NB4 (cell line): ENCODE measurements at regions not wholly inside any gene's neighbourhood (a gene's known extent, or its start where the extent isn't known, plus 50 kb on each side); places are given as distances from the start of the nearest gene placed in this dataset.

Source experiments
- DNase-seq: peaks from one replicate; pipeline ENCODE4 v3.0.0; 2010; ENCODE audit warnings: low read depth
- H3K4me3 ChIP-seq: one replicate; pipeline ENCODE4 v1.5.1; 2011; ENCODE audit warnings: mild to moderate bottlenecking, low read depth, low read length, moderate library complexity
- CTCF ChIP-seq: IDR thresholded peaks from one replicate; pipeline ENCODE4 v1.5.1; 2012; ENCODE audit warnings: low read depth, low read length
- MAX ChIP-seq: IDR thresholded peaks from 2 replicates; pipeline ENCODE4 v1.6.1; 2011; ENCODE audit warnings: low read depth, low read length
- MYC ChIP-seq: IDR thresholded peaks from 2 replicates; pipeline ENCODE4 v1.6.1; 2011; ENCODE audit warnings: low read depth, low read length
- POLR2A ChIP-seq: IDR thresholded peaks from 2 replicates; pipeline ENCODE4 v1.6.1; 2011; ENCODE audit warnings: mild to moderate bottlenecking; ENCODE audit not compliant: insufficient read length; ENCODE audit errors: extremely low read depth

- no peak for DNase-seq
- no peak overlapping the region for H3K4me3 ChIP-seq
- no peak for TF ChIP-seq MYC
Observed at GRCh38 chr6:165944002-165944466, 223.6 kb downstream of the TBXT start.

DNA sequence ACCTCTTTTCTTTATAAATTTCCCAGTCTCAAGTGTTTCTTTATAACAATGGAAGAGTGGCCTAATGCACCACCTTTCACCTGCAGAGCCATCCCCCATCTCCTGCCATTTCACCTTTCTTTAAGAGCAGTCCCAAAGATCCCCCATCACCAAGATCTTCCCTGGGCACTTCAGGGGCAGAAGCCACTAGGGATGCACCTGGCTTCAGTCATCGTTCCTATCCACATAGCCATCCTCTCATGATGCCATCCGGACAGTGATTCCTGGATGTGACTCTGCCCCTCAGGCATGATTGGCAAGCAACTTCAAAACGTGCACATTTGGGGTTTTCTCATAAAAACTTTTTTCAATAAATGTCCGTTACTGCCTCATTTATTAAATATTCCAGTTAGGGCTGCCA is 225.9 kb downstream of the TBXT start:
- no peak for DNase-seq
- TF ChIP-seq POLR2A (no peak), MYC (no peak), CTCF (no peak), MAX (no peak)
- H3K4me3 ChIP-seq = no peak overlapping the region

DNA sequence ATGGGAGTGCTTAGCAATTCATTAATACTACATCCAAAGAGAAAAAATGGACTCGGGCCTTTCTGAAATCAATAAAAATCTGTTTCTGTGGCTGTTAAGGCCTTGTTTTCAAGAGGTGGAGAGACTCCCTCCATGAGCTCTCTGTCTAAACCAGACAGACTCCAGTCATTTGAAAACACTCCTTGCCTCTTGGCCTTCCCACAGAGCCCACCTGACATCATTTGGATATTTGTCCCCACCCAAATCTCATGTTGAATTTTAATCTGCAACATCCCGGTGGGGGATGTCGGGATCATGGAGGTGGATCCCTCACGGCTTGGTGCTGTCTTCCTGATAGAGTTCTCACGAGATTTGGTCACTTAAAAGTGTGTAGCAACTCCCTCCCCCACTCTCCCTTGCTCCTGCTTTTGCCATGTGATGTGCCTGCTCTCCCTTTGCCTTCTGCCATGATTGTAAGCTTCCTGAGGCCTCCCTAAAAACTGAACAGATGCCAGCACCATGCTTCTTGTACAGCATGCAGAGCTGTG is 226.3 kb downstream of the TBXT start:
- no peak overlapping the region for H3K4me3 ChIP-seq
- DNase-seq = no peak
- no peak for TF ChIP-seq CTCF
- no peak for TF ChIP-seq MYC
- TF ChIP-seq MAX = no peak
- no peak for TF ChIP-seq POLR2A

DNA sequence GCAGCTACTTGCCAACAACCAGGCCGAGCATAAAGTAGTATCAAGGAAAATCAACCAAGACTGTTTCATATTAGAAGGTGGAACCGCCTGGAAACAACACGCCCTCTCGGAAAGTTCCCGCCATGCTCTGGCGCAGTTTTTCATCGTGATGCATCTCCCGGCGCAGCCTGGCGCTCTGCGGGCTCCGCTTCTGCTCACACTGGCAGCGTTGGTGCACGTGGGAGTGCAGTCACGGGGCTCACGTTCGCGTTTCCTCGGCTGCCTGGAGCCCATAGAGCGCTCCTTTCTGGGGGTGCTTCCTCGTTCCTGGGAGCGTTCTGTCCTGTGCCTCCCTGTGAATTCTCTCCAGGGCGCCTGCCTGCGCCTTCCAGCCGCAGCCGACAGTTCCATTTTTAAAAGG is 227.3 kb downstream of the TBXT start:
- no peak overlapping the region for H3K4me3 ChIP-seq
- DNase-seq = no peak
- TF ChIP-seq MAX = no peak
- no peak for TF ChIP-seq MYC
- TF ChIP-seq CTCF = no peak
- no peak for TF ChIP-seq POLR2A

GRCh38 chr6:165939601-165940290 is 227.9 kb downstream of the TBXT start:
- no peak for TF ChIP-seq CTCF
- no peak for TF ChIP-seq MYC
- no peak for TF ChIP-seq POLR2A
- TF ChIP-seq MAX = no peak
- no peak for DNase-seq
- H3K4me3 ChIP-seq = no peak overlapping the region

DNA sequence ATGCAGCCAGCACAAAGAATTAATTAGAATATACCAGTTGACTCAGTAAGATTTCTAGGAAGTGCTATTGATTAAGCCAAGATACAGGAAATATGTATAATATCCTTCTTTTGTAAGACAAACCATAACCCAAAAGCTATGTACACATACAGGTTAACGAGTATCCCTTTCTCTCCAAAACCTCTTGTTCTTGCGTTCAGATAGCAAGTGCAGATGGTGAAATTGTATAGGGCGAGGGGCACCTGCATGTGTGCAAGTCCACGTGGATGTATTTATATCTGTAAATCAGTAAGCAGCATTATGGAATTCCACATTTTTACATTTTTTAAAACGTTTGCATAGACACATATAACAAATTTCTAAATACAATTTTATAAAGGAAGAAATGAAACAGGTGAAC is 228.6 kb downstream of the TBXT start:
- DNase-seq = no peak
- H3K4me3 ChIP-seq = no peak overlapping the region
- TF ChIP-seq CTCF = no peak
- no peak for TF ChIP-seq POLR2A
